NCI-H2081 treated with DMSO at 0.1 percent for 48 hours (cell line): ENCODE measurements at regions not wholly inside any gene's neighbourhood (a gene's known extent, or its start where the extent isn't known, plus 50 kb on each side); places are given as distances from the start of the nearest gene placed in this dataset.
"Not testable (repeated sequence)": the region's sequence is repeated elsewhere in the genome, so short reads cannot be mapped to it uniquely, and the experiment has no call there.

ENCODE experiments used
- DNase-seq: peaks from one replicate; lab custom pipeline; 2025; lab: John Stamatoyannopoulos, UW

DNA sequence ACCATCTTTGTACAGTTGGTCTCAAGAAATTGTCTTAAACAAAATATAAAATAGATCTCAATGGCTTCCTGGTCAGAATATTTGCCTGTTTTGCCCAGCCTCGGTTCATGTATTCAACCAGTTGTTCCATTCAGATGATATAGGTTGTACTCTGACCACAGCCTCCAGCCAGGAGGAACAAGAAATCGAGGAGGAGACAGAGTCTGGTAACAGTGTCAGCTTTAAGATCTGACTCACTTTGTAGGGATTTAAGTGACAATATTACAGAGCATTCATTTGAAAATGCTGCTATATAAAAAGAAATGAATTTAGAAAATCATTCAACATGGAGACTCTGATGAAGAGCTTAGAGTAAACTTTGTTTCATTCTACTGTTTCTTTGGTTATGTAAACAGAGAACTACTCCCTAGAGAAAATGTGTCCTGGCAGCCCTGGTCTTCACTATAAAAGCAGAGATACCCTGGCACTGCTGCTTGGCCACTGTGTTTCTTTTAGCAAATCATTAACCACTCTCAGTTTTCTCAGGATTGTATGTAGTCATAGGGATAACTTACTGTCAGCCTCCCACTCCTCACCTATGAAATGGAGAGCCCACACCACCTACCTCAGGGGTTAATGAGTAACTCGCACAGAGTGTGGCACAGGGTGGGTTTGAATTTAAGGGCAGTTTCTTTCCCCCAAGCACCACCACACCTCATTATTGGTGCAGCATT, 53.5 kb downstream of the PAGE2 start:
- DNase-seq = no peak

DNA sequence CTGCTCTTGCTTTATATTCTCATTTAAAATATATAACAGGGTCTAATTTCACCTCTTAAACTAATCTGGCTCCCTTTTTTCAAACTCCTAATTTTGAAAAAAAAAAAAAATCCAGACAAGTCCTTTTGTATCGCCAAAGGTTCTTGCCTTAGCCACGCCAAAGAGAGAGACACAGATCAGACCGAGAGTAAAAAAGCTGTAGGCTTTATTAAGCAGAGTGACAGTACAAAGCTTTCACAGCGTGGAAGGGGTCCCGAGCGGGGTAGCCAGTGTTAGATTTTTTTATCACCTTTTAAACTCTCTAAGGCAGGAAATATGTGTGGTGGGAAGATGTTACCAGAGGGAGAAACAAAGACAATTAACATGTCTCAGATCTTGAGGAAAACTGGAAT, 54.1 kb downstream of the PAGE2 start:
- no peak for DNase-seq

DNA sequence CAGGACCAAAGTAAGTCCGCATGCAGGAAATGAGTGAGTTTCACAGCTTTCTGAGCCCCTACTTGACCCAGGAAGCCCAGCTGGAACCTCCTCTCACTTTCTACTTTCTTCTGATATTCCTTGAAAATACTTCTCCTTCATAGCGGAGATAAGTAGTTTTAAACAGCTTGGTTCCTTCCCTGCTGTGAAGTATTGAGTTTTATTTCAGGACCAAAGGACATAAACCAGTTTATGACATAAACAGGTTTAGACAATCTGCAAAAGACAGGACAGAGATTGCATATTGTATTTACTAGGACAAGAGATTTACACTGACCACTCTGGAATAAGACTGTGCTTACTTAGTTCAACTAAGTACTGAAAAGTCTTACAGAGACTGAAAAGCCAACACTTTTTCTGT, 54.8 kb downstream of the PAGE2 start:
- DNase-seq = no peak

DNA sequence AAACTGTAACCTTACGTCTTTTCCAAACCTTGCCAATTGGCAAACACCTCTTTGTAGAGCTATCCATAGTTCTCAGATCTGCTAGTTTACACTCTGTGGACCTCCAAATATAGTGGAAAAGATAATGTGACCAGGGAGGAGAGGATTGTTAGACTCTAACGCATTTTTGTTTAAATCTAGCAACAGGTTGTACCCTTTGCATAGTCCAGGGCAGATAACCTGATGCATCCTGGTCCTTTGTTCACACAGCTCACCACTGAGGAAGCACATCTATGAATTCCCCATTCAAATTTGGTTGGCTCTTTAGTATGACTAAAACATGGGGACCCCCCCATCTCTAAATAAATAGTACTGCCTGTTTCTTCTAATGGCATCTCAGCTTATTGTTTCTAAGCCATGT, 55.9 kb downstream of the PAGE2 start:
- no peak for DNase-seq

DNA sequence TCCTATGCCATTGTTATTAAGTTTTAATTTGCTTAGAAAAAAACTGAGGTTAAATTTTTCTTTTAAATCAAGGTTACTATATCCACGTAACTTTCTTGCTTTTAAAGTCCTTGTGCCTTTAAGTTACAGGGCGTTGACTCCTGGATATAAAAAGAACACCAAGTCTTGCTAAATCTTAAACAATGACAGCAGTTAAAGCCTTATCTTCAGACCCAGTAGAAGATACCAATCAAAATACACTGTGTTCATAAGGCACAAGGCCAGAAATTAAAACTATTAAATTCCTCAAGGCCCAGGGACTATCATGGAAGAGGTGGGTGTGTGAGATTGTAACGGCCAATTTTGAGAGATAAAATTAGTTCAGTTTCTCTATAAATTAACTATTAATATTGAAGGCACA, 60.4 kb downstream of the PAGE2 start:
- DNase-seq = no peak

DNA sequence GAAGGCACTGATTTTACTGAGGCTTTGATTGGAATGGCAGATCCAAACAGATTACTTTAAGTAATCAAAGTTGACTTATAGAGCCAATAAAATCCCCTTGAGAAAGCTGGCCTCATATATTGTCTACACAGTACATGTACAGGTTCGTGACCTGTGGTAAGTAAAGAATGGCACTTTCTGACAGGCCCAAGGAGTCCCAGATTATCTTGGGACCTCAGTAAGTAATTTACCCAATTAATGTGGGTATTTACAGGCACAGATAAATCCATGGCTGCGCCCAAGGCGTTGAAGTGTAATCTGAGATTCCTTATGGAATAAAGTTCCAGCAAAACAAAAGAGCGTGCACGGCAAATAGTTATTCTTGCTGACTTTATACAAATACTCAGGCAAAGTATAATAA, 62.4 kb downstream of the PAGE2 start:
- no peak for DNase-seq

DNA sequence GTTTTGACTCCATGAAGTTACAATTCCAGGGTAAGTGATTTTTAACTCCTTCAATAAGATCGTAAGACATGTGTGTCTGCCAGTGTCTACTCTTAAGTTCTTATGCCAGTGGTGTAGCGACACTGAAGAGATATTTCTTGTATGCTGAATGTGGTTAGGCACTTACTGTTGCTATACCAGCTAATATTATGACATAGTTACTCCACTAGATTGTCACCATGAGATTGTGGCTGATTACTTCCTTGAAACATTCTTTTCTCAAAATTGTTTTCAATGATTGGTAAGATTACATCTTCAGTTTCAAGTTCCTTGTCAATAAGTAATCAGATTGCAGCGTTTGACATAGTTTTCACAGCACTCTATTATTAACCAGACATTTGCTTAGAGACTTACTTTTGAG, 60.6 kb upstream of the PAGE5 start:
- DNase-seq = no peak

DNA sequence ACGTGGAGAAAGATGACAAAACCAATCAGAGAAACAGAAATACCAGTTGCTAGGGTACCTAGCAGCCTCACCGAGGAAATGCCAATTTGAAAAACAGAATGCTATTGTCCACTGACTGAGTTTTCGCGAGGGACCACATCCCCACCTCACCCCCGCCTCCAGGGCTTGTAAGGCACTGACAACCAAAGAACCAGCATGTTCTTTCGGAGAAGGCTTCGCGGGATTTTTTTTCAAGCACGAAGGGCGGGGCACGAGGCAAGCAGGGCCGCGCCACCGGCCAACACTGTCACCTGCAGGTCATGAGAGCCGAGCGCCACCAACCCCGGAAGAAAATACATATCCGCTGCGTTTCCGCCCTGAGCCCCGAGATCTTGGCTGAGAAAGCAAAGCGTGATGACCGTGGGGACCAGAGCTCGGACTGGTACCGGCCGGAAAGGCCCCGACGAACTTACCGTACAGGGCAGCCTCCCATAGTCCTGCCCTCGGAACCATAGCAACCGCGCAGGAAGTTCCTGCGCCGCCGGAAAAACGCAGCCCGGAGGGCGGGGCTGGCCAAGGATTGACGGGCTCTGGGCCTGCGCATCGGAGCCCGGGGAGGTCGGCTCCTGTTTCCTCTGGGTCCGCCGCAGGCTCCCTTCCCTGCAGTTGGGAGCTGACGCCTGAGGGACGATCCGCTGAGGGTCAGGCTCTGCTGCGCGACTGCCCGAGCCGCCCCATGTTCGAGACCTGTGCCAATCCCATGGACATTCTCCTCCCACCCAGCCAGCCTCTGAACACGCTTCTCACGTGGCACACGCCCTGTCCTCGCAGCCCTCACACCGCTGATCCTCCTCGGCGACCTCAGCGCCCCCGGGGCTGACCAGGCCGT, 59.2 kb upstream of the PAGE5 start:
- DNase-seq = peak; percentile 56

DNA sequence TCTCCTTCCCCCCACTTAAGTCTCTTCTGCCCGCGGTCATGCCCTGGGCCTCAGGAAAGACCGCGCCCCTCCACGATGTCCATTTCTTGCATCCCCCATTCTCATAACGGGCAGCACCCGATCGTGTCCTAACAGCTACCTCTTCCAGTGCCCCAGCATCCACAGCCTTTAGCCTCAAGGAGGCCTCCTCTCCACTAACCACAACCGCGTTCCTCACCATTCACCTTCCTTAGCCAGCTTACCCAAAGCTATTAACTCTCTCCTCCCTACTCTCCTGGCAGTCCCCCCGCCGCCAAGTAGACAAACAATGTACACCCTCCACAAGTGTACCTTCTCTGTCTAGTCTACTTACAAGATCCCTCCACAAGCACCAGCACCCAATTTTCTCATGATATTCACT, 58.6 kb upstream of the PAGE5 start:
- no peak for DNase-seq

DNA sequence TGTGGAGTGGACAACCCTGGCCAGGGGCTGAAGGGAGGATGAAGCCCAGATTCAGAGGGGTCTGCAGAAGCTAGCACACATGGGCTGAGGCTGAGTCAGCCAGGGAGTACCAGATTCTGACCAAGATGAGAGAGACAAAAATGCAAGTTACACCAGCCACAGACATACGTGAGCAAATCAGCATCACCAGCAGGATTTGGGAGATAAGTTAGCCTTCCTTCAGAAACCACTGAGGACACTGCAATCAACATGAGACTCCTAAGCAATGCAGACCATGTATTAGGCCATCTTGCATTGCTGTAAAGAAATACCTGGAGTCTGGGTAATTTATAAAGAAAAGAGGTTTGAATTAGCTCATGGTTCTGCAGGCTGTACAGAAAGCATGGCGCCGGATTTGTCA, 57.0 kb upstream of the PAGE5 start:
- DNase-seq = no peak

DNA sequence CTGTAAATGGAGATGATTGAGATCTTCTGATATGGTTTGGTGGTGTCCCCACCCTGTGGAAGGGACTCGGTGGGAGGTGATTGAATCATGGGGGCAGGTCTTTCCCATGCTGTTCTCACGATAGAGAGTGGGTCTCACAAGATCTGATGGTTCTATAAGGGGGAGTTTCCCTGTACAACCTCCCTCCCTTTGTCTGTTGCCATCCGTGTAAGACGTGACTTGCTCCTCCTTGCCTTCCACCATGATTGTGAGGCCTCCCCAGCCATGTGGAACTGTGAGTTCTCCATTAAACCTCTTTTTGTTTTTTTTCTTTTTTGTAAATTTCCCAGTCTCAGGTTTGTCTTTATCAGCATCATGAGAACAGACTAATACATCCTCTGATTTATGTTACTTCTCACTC, 55.1 kb upstream of the PAGE5 start:
- not testable (repeated sequence) for DNase-seq

DNA sequence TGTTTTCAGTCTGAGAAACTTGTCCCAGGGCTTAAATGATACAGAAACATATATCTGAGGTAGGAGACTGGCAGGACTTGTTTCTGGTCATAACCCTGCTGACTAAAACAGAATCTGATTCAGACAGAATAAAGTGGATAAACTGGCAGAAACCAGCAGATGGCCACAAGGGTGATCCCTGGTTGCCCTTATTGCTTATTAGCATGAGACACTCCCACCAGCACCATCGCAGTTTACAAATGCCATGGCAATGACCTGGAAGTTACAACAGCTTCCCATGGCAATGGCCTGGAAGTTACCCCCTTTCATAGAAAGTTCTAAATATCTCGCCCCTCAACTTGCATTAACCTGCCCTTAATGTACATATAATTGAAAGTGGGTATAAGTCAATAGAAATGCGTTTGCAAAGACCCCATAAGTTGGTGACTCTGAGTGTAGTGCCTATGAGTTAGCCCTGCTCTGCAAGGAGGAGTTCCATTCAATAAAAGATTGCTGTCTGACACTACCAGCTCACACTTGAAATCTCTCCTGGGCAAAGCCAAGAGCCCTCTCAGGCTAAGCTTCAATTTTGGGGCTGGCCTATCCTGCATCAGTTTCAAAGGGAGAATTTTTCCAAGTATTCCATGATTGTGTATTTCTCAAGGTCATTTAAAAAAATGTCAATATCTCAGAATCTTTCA, 52.9 kb upstream of the PAGE5 start:
- no peak for DNase-seq

DNA sequence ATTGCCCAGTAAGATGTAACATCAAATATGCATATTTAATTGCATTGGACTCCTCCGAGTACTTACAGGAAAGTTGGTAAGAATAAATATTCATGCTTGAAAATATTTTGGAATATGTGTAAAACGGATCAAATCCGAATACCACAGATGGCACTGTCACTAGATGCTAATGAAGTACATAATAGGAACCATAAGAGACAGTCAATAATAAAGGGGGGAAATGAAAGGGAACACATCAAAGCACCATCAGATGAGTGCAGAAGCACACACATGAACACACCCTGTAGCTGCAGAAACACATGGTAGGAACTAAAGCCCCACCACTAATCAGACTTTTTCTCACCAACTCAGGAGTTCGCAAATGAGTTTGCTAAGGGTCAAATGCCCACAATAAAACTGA, 52.2 kb upstream of the PAGE5 start:
- DNase-seq = no peak

DNA sequence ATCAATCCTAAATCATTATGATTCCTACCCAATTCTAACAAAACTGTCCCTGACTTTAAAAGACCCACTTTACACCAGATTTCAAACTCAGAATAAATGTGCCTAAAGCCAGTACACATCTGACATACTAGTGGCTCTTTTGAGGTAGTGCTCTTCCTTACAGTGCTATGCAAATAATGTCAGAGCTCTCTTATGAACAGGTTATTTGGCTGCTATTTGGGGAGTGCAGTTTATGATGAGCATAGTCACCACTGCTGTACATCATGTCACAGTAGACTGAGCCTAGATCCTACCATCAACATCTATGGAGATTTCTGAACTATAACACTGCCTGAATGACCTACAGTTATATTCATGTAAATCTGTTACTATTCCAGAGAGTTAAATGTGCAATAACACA, 50.4 kb upstream of the PAGE5 start:
- DNase-seq = no peak
